SK-N-SH treated with all-trans-retinoic acid at 6 μM for 48 hours (cell line): ENCODE measurements at regions not wholly inside any gene's neighbourhood (a gene's known extent, or its start where the extent isn't known, plus 50 kb on each side); places are given as distances from the start of the nearest gene placed in this dataset.

Source experiments
- BACH2 ChIP-seq: fragments of 250-450 bp; sonication (Bioruptor Pico); IDR thresholded peaks from 2 replicates; pipeline ENCODE4 v1.9.0; 2021; ENCODE audit warnings: mild to moderate bottlenecking, borderline replicate concordance
- CREB5 ChIP-seq: fragments of 250-450 bp; sonication (Bioruptor Pico); IDR thresholded peaks from 2 replicates; pipeline ENCODE4 v1.5.1; 2020; ENCODE audit warnings: low read depth, mild to moderate bottlenecking, moderate library complexity
- GLIS3 ChIP-seq: fragments of 250-450 bp; sonication (Bioruptor Pico); IDR thresholded peaks from 2 replicates; pipeline ENCODE4 v1.5.0; 2020; ENCODE audit warnings: mild to moderate bottlenecking, moderate library complexity
- ISL1 ChIP-seq: fragments of 250-450 bp; sonication (Bioruptor Pico); IDR thresholded peaks from 2 replicates; pipeline ENCODE4 v2.1.2; 2022; ENCODE audit warnings: mild to moderate bottlenecking, moderate library complexity
- OSR1 ChIP-seq: fragments of 250-450 bp; sonication (Bioruptor Pico); IDR thresholded peaks from 2 replicates; pipeline ENCODE4 v1.8.0; 2022; ENCODE audit warnings: moderate library complexity, mild to moderate bottlenecking, inconsistent platforms
- PATZ1 ChIP-seq: fragments of 250-450 bp; sonication (Bioruptor Pico); IDR thresholded peaks from 2 replicates; pipeline ENCODE4 v1.8.0; 2020; ENCODE audit warnings: mild to moderate bottlenecking, moderate library complexity, borderline replicate concordance
- POU6F1 ChIP-seq: fragments of 250-450 bp; sonication (Bioruptor Pico); IDR thresholded peaks from 2 replicates; pipeline ENCODE4 v1.8.0; 2021; ENCODE audit warnings: low read depth, mild to moderate bottlenecking, moderate library complexity, borderline replicate concordance
- RARB ChIP-seq: fragments of 250-450 bp; sonication (Bioruptor Pico); IDR thresholded peaks from 2 replicates; pipeline ENCODE4 v1.8.0; 2021; ENCODE audit warnings: mild to moderate bottlenecking, moderate library complexity
- TCF4 ChIP-seq: fragments of 250-450 bp; sonication (Bioruptor Pico); IDR thresholded peaks from 2 replicates; pipeline ENCODE4 v1.8.0; 2021; ENCODE audit warnings: mild to moderate bottlenecking, moderate library complexity, borderline replicate concordance
- TOX ChIP-seq: fragments of 250-450 bp; sonication (Bioruptor Pico); IDR thresholded peaks from 2 replicates; pipeline ENCODE4 v1.8.0; 2021; ENCODE audit warnings: mild to moderate bottlenecking, moderate library complexity, borderline replicate concordance
- ZFP3 ChIP-seq: fragments of 250-450 bp; sonication (Bioruptor Pico); IDR thresholded peaks from 2 replicates; pipeline ENCODE4 v1.5.0; 2020; ENCODE audit warnings: mild to moderate bottlenecking, moderate library complexity
- ZFP30 ChIP-seq: fragments of 450-650 bp; formaldehyde crosslinking; IDR thresholded peaks from 2 replicates; pipeline ENCODE4 v1.5.0; 2022; ENCODE audit warnings: mild to moderate bottlenecking, moderate library complexity
- ZNF70 ChIP-seq: fragments of 450-650 bp; formaldehyde crosslinking; IDR thresholded peaks from 2 replicates; pipeline ENCODE4 v1.5.0; 2020; ENCODE audit warnings: mild to moderate bottlenecking, moderate library complexity

GRCh38 chr4:133474501-133474900, 325.4 kb downstream of the PCDH10 start:
- TF ChIP-seq OSR1 (no peak), PATZ1 (CRISPR knock-in tag) (no peak), CREB5 (no peak), POU6F1 (CRISPR knock-in tag) (no peak), TOX (CRISPR knock-in tag) (no peak), ISL1 (CRISPR knock-in tag) (no peak), ZFP3 (CRISPR knock-in tag) (no peak), ZNF70 (CRISPR knock-in tag) (no peak), GLIS3 (no peak), ZFP30 (CRISPR knock-in tag) (no peak), TCF4 (CRISPR knock-in tag) (no peak), RARB (CRISPR knock-in tag) (no peak), BACH2 (CRISPR knock-in tag) (no peak)
